Muscle layer of colon (tissue), 2 donors: ENCODE measurements at regions not wholly inside any gene's neighbourhood (a gene's known extent, or its start where the extent isn't known, plus 50 kb on each side); places are given as distances from the start of the nearest gene placed in this dataset.

ENCODE experiments used
- H3K27ac ChIP-seq: one replicate; pipeline ENCODE4 v1.7.0; 2013; ENCODE audit warnings: low read depth, mild to moderate bottlenecking, low read length, moderate library complexity
- H3K27me3 ChIP-seq, 2 donors: one replicate each; pipeline ENCODE4 v1.7.0; 2013; ENCODE audit warnings: low read length in 2 of 2, mild to moderate bottlenecking in 2 of 2; ENCODE audit not compliant: insufficient read depth in 2 of 2, control insufficient read depth in 1 of 2
- H3K36me3 ChIP-seq: one replicate; pipeline ENCODE4 v1.7.0; 2013; ENCODE audit warnings: mild to moderate bottlenecking, low read length; ENCODE audit not compliant: insufficient read depth
- H3K4me1 ChIP-seq: one replicate; pipeline ENCODE4 v1.7.0; 2013; ENCODE audit warnings: mild to moderate bottlenecking, low read length; ENCODE audit not compliant: insufficient read depth
- H3K4me3 ChIP-seq, 2 donors: one replicate each; pipeline ENCODE4 v1.7.0; 2013; ENCODE audit warnings: low read length in 2 of 2, low read depth in 1 of 2, mild to moderate bottlenecking in 1 of 2, moderate library complexity in 1 of 2
- H3K9ac ChIP-seq: one replicate; pipeline ENCODE4 v1.7.0; 2013; ENCODE audit warnings: low read length
- H3K9me3 ChIP-seq: one replicate; pipeline ENCODE4 v1.7.0; 2013; ENCODE audit warnings: mild to moderate bottlenecking, low read length
- donor health status: abdominal sarcoma.
- donor health status: Adenocarcinoma of cecum.

GRCh38 chr6:22073516-22074198, 223.2 kb downstream of the PRL start:
- H3K36me3 ChIP-seq, result no peaks in the 10 kb centered on the region
- H3K9me3 ChIP-seq, result no peaks in the 10 kb centered on the region
- H3K4me3 ChIP-seq, result no peak overlapping the region
- no peaks in the 10 kb centered on the region for H3K27me3 ChIP-seq
- H3K9ac ChIP-seq, result no peak overlapping the region
- H3K4me1 ChIP-seq, result peaks cover 27% of the 10 kb centered on the region
- no peak overlapping the region for H3K27ac ChIP-seq

- peaks cover 18% of the 10 kb centered on the region for H3K4me1 ChIP-seq
Observed at GRCh38 chr6:22078288-22078687, 218.5 kb downstream of the PRL start.

DNA sequence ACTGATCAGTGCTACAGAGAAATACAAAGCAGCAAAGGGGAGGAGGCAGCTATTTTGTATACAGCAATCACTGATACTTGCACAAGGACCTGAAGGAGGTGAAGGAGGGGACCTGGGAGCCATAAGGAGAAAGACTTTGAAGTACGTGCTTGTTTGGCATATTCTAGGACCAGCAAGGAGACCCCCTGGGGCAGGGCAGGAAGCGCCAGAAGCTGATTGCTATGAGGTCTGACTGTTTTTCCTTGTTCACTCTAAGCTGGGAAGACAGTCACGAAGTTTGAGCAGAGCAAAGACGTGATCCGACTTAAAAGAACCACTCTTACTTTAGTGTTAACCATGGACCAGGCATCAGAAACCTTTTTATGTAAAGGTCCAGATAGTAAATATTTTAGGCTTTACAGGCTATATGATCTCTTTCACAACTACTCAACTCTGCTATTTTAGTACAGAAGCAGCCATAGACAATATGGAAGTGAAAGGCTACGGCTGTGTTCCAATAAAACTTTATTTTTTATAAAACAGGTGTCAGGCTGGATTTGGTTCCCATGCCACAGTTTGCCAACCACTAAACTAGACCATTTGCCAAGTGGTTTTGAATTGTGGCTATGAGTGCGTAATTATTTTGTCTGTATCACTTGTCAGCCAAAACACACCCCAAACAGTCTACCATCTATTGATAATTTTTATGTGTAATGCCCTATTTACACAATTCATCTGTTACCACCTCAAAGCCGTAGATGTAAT, 217.9 kb downstream of the PRL start:
- Histone ChIP-seq H3K4me3 (no peak overlapping the region), H3K36me3 (no peaks in the 10 kb centered on the region), H3K27ac (no peak overlapping the region), H3K27me3 (no peaks in the 10 kb centered on the region), H3K9ac (no peak overlapping the region), H3K4me1 (peaks cover 25% of the 10 kb centered on the region), H3K9me3 (no peaks in the 10 kb centered on the region)

More at GRCh38 chr6:22078288-22078687, 218.5 kb downstream of the PRL start:
- no peaks in the 10 kb centered on the region for H3K27me3 ChIP-seq
- H3K9ac ChIP-seq, result no peak overlapping the region
- no peaks in the 10 kb centered on the region for H3K36me3 ChIP-seq
- no peaks in the 10 kb centered on the region for H3K9me3 ChIP-seq
- no peak overlapping the region for H3K27ac ChIP-seq
- no peak overlapping the region for H3K4me3 ChIP-seq

DNA sequence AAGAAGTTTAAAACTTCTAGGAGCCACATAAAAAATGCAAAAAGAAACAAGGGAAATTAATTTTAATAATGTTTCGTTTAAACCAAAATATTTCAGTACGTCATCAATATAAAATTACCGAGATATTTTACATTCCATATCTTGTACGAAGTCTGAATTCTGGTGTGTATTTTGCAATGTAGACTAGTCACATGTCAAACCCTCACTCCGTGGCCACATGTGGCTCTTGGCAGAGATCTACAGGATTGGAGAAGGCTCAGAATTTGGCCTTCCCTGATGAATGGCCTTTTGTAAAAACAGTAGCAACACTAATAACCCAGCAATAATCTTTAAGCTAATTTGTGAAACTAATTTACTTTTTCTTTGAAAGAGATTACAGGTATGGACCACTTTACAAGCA, 217.1 kb downstream of the PRL start:
- Histone ChIP-seq H3K36me3 (no peaks in the 10 kb centered on the region), H3K27me3 (no peaks in the 10 kb centered on the region), H3K9me3 (no peaks in the 10 kb centered on the region), H3K9ac (no peak overlapping the region), H3K4me3 (no peak overlapping the region), H3K27ac (no peak overlapping the region), H3K4me1 (peaks cover 26% of the 10 kb centered on the region)

DNA sequence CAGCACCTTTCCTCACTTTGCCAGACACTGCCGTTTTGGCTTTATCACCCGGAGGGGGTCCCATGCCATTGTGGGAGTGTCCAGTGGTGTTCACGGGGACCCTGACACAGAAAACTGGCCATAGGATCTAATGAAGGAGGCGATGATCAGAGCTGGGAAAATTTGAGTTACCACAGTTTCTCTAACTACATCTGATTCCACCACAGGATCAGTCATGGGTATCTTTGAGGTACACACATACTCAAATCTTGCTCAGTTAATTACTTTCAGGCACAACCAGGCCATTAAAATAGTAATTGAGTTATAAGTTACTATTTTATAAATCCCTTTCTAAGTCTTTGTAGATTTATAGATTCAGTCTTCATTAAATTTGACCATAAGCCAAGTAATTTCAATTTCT, 215.1 kb downstream of the PRL start:
- Histone ChIP-seq H3K4me3 (no peak overlapping the region), H3K27me3 (no peaks in the 10 kb centered on the region), H3K27ac (peak overlapping the region; percentile 48), H3K9me3 (no peaks in the 10 kb centered on the region), H3K4me1 (peaks cover 26% of the 10 kb centered on the region), H3K36me3 (no peaks in the 10 kb centered on the region), H3K9ac (no peak overlapping the region)

- Histone ChIP-seq H3K9me3 (no peaks in the 10 kb centered on the region), H3K4me1 (peaks cover 26% of the 10 kb centered on the region), H3K36me3 (no peaks in the 10 kb centered on the region), H3K4me3 (no peak overlapping the region), H3K9ac (no peak overlapping the region), H3K27ac (peak overlapping the region; percentile 48), H3K27me3 (no peaks in the 10 kb centered on the region)
Observed at GRCh38 chr6:22082218-22082617, 214.6 kb downstream of the PRL start.

- peaks cover 26% of the 10 kb centered on the region for H3K4me1 ChIP-seq
- peak overlapping the region; percentile 5 for H3K9ac ChIP-seq
- H3K4me3 ChIP-seq, result no peak overlapping the region
- no peak overlapping the region for H3K27ac ChIP-seq
- no peaks in the 10 kb centered on the region for H3K36me3 ChIP-seq
- H3K9me3 ChIP-seq, result no peaks in the 10 kb centered on the region
- H3K27me3 ChIP-seq, result no peaks in the 10 kb centered on the region
Observed at GRCh38 chr6:22083119-22083518, 213.7 kb downstream of the PRL start.

GRCh38 chr6:22087960-22088706, 208.7 kb downstream of the PRL start:
- no peaks in the 10 kb centered on the region for H3K27me3 ChIP-seq
- H3K36me3 ChIP-seq, result no peaks in the 10 kb centered on the region
- no peaks in the 10 kb centered on the region for H3K9me3 ChIP-seq
- H3K9ac ChIP-seq, result no peak overlapping the region
- H3K27ac ChIP-seq, result no peak overlapping the region
- H3K4me1 ChIP-seq, result peaks cover 9% of the 10 kb centered on the region
- H3K4me3 ChIP-seq, result no peak overlapping the region

GRCh38 chr6:22091424-22091948, 205.3 kb downstream of the PRL start:
- H3K4me3 ChIP-seq, result no peak overlapping the region
- no peaks in the 10 kb centered on the region for H3K36me3 ChIP-seq
- no peaks in the 10 kb centered on the region for H3K4me1 ChIP-seq
- H3K27ac ChIP-seq, result no peak overlapping the region
- no peaks in the 10 kb centered on the region for H3K9me3 ChIP-seq
- no peak overlapping the region for H3K9ac ChIP-seq
- H3K27me3 ChIP-seq, result no peaks in the 10 kb centered on the region

- Histone ChIP-seq H3K36me3 (no peaks in the 10 kb centered on the region), H3K9me3 (no peaks in the 10 kb centered on the region), H3K9ac (no peak overlapping the region), H3K4me3 (no peak overlapping the region), H3K27ac (no peak overlapping the region), H3K4me1 (peaks cover 6% of the 10 kb centered on the region), H3K27me3 (no peaks in the 10 kb centered on the region)
Observed at GRCh38 chr6:22095836-22096235, 201.0 kb downstream of the PRL start.

DNA sequence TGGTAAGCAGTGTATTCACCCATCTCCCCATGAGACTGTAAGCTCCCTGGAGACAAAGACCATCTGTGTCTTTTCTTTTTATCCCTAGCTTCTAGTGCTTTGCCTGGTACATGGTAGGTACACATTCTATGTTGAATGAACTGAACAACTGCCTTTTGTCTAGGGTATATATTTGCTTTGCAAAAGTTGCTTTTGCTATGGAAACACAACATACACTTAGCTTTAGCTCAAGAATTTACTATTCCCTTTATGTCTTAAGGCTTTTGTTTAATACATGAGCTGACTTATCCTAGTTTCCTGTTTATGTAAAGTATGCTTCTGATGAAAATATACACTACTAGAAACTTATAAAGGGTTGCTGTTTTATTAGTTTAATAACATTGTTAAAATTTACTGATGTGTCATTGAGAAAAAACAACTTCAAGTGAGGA, 198.2 kb downstream of the PRL start:
- H3K4me3 ChIP-seq, result no peak overlapping the region
- peaks cover 6% of the 10 kb centered on the region for H3K4me1 ChIP-seq
- H3K27me3 ChIP-seq, result no peaks in the 10 kb centered on the region
- no peak overlapping the region for H3K27ac ChIP-seq
- no peaks in the 10 kb centered on the region for H3K9me3 ChIP-seq
- no peaks in the 10 kb centered on the region for H3K36me3 ChIP-seq
- H3K9ac ChIP-seq, result no peak overlapping the region
